ENCODE measurements at regions not wholly inside any gene's neighbourhood (a gene's known extent, or its start where the extent isn't known, plus 50 kb on each side); places are given as distances from the start of the nearest gene placed in this dataset.
"Not testable (repeated sequence)": the region's sequence is repeated elsewhere in the genome, so short reads cannot be mapped to it uniquely, and the experiment has no call there.

DNA sequence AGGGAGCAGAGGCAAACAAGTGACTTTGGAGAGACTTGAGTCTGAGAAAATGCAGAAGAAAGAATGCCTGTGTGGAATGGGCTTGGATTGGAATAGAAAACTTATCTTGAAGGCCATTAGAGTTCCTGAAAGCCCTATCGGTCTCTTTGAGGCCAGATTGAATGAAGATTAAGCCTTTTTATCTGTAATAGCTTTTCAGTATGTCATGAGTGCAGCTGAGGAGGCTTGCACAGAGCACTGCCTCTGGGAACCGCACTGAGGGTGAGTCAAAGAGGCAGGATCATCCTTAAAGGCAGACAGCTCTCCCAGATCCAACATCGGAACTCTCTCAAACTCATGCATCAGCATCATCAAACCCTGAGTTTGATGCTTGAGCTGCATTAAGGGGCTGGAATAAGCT lies 515.2 kb downstream of the NTRK3 start:
- Mint-ChIP-seq H3K4me3 (no peak overlapping the region), H3K27me3 (no peaks in the 10 kb centered on the region), H3K36me3 (no peaks in the 10 kb centered on the region), H3K4me1 (ENCODE audit: low read depth in 2 of 2) (no peaks in the 10 kb centered on the region), H3K9me3 (peaks cover 3% of the 10 kb centered on the region), H3K27ac (no peak overlapping the region)
- DNase-seq (ENCODE audit: low spot score) (no peak), ATAC-seq (no peak)

DNA sequence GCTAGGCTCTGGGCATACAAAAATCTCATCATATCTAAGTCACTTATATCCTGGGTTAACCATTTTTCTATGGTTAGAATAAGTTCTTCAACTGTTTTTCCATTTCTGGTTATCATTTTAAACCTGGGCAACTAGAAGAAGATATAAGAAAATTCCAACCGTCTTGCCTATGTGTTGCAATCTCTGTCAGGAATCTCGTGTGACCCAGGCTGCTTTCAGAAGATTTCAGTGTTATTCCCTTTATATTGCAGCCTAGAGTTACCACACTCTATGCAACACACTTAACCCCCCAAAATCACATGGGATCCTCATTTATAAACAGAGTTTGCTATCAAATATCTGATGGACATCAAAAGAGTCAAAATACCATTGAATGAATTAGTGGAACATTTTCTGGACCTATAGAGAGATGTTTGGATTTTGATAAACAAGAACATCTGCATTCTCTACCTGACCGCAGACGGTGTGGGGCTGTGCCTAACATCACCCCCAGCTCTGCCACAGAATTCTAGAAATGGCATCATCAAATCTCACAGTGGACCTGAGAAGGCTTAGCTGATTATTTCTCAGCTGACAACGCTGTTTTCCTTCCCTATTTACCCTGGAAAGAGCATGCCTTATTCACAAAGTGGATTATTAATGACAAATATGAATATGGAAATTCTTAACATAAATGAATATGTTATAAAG lies 515.7 kb downstream of the NTRK3 start:
- peaks cover 5% of the 10 kb centered on the region for H3K9me3 Mint-ChIP-seq
- H3K36me3 Mint-ChIP-seq: no peaks in the 10 kb centered on the region
- DNase-seq (ENCODE audit: low spot score) (no peak), ATAC-seq (no peak)
- H3K4me3 Mint-ChIP-seq: no peak overlapping the region
- H3K4me1 Mint-ChIP-seq (ENCODE audit: low read depth in 2 of 2): no peaks in the 10 kb centered on the region
- no peak overlapping the region for H3K27ac Mint-ChIP-seq
- no peaks in the 10 kb centered on the region for H3K27me3 Mint-ChIP-seq

DNA sequence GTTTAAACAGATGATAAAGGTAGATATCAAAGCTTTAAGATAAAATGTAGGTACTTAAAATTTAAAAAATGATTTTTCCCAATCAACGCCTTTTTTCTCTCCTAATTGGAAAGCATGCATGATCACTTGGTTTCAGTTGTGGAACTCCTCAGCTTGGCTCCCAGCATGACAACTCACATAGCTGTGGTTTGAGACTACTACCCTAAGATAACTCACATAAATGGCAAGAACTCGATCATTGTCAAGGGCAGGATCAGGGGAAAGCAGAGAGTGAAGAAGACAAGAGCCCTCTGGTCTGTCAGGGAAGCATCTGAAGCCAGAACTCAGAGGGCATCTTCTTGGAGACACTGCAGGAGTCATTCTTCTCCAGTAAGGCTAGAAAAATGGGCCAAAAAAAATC lies 516.7 kb downstream of the NTRK3 start:
- ATAC-seq: no peak
- H3K27me3 Mint-ChIP-seq: no peaks in the 10 kb centered on the region
- no peak overlapping the region for H3K4me3 Mint-ChIP-seq
- DNase-seq (ENCODE audit: low spot score): no peak
- peaks cover 5% of the 10 kb centered on the region for H3K9me3 Mint-ChIP-seq
- no peak overlapping the region for H3K27ac Mint-ChIP-seq
- no peaks in the 10 kb centered on the region for H3K36me3 Mint-ChIP-seq
- no peaks in the 10 kb centered on the region for H3K4me1 Mint-ChIP-seq (ENCODE audit: low read depth in 2 of 2)

DNA sequence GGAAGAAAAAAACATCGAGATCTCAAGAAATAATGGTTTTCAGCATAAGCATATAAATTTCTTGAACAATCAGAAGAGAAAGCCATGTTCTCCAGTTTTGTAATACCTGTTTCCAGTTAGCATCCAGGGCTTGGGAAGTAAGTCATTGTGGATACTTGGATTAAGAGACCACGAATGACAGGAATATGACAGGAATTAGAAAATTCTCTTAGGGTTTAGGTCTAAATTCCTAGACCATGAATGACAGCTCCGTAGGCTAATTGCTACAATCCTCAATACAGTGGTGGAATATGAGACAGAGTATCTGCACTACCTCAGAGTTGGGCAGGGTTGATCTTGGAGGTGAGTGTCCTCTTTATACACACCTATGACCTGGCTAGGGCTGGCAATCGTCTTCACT lies 517.5 kb downstream of the NTRK3 start:
- Mint-ChIP-seq H3K36me3 (no peaks in the 10 kb centered on the region), H3K4me3 (no peak overlapping the region), H3K4me1 (ENCODE audit: low read depth in 2 of 2) (no peaks in the 10 kb centered on the region), H3K9me3 (peaks cover 5% of the 10 kb centered on the region), H3K27me3 (peaks cover 0 to 2% of the 10 kb centered on the region in 2 donors), H3K27ac (no peak overlapping the region)
- no peak for DNase-seq (ENCODE audit: low spot score)
- no peak for ATAC-seq

DNA sequence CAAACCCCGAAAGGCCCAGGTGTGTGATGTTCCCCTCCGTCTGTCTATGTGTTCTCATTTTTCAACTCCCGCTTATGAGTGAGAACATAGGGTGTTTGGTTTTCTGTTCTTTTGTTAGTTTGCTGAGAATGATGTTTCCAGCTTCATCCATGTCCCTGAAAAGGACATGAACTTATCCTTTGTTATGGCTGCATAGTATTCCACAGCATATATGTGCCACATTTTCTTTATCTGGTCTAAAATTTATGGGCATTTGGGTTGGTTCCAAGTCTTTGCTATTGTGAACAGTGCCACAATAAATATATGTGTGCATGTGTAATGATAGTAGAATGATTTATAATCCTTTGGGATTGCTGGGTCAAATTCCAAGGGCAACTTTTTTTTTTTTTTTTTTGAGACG lies 519.1 kb downstream of the NTRK3 start:
- ATAC-seq; H3K9me3 Mint-ChIP-seq; H3K27ac Mint-ChIP-seq; H3K27me3 Mint-ChIP-seq; H3K4me1 Mint-ChIP-seq (ENCODE audit: low read depth in 2 of 2); H3K4me3 Mint-ChIP-seq; H3K36me3 Mint-ChIP-seq; DNase-seq (ENCODE audit: low spot score): not testable (repeated sequence)

DNA sequence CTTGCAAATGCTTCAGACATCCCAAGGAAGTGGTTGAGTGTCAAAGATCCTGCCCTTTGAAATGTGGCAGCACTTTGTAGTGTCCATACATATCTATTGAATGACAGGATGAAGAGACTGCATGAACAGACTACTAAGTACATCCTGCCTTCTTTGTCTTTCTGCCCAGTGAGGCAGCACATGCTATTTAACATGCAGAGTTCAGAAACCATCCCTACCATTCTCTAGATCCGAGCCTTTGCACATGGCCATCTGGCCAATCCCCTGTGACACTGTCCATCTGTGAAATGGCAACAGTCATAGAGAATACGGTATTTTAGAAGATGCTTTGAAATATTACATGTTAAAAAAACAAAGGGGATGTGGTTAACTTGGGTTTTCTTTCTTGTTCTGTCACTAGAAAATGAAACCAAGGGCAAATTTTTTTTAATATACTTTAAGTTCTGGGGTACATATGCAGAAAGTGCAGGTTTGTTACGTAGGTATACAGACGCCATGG lies 519.6 kb downstream of the NTRK3 start:
- peaks cover 0 to 7% of the 10 kb centered on the region in 2 donors for H3K27me3 Mint-ChIP-seq
- no peak for ATAC-seq
- H3K27ac Mint-ChIP-seq: no peak overlapping the region
- peaks cover 5% of the 10 kb centered on the region for H3K9me3 Mint-ChIP-seq
- no peaks in the 10 kb centered on the region for H3K4me1 Mint-ChIP-seq (ENCODE audit: low read depth in 2 of 2)
- H3K4me3 Mint-ChIP-seq: no peak overlapping the region
- DNase-seq (ENCODE audit: low spot score): no peak
- H3K36me3 Mint-ChIP-seq: no peaks in the 10 kb centered on the region

DNA sequence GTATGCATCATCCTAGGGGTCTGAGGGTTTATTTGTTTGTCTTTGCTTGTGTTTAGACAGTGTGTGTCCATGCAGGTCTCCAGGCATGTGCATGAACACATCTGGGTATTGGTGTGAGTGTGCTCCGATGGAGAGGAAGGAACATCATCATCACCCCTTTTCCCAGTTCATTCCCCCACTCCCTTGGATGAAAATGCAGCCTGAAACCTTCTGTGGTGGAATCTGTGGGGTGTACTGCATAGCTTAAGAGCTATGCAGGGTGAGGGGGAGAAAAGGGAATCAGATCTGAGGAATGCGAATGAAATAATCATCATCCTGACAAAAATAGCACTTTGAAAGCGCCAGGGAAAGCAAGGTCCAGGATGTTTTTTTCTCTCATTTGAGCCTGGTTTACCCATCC lies 520.1 kb downstream of the NTRK3 start:
- Mint-ChIP-seq H3K4me1 (ENCODE audit: low read depth in 2 of 2) (no peaks in the 10 kb centered on the region), H3K27ac (no peak overlapping the region), H3K4me3 (no peak overlapping the region), H3K36me3 (no peaks in the 10 kb centered on the region), H3K9me3 (peaks cover 5% of the 10 kb centered on the region), H3K27me3 (peaks cover 0 to 7% of the 10 kb centered on the region in 2 donors)
- no peak for DNase-seq (ENCODE audit: low spot score)
- no peak for ATAC-seq

DNA sequence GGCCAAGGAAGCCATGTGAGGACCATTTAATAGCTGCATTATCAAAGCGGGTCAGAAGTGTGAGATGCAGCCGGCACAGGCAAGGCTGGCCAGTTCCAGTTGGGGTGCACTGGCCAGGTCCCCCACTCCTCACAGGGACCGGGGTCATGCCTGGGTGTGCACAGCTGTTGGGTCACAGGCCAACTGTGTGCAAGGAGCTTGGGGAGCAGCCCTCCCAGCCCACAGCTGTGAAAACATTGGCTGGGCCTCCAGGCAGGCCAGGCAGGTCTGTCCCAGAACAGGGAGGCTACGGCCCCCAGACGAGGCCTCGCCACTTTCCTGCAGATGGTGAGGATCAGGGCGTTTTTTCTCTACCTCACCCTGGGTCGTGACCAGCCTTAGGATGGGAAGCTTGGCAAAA lies 521.0 kb downstream of the NTRK3 start:
- Mint-ChIP-seq H3K27me3 (peaks cover 0 to 7% of the 10 kb centered on the region in 2 donors), H3K9me3 (peaks cover 5% of the 10 kb centered on the region), H3K27ac (no peak overlapping the region), H3K4me1 (ENCODE audit: low read depth in 2 of 2) (no peaks in the 10 kb centered on the region), H3K36me3 (no peaks in the 10 kb centered on the region), H3K4me3 (no peak overlapping the region)
- DNase-seq (ENCODE audit: low spot score) (no peak), ATAC-seq (no peak)

DNA sequence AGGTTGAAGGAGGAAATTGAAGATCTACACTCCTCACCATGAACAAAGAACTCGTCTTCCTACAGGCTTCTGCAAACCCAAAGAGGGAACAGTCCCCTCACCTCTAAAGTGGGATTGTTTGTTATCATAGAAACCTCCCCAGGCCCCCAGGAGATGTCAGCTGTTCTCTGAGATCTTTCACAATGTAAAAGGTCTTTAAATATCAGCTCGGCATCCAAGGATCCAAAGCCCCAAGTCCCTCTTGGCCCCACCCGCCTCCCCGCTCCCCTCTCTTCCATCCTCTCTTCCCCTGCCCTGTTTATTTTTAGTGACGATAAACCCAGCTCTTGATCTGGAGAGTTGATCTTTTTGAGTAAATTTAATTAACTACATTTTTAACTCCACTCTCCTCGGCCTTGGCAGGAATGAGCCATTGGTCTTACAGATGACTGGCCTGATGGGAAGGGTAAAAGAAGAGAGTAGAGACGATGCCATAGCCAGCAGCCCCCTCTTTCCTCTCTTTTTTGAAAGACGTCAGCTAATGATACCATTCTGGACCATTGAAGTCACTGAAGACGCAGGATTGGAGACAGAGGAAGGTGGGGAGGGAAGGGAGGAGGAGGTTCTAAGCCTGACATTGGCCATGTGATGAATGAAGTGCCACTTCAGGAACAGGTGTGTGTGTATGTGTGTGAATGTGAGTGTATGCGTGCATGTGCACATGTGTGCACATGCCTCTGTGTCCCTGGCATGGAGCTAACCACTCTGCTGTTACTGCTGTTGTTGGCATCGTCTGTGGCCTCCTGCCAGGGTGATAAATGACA lies 521.8 kb downstream of the NTRK3 start:
- peaks cover 0 to 7% of the 10 kb centered on the region in 2 donors for H3K27me3 Mint-ChIP-seq
- no peaks in the 10 kb centered on the region for H3K4me1 Mint-ChIP-seq (ENCODE audit: low read depth in 2 of 2)
- peaks cover 5% of the 10 kb centered on the region for H3K9me3 Mint-ChIP-seq
- no peaks in the 10 kb centered on the region for H3K36me3 Mint-ChIP-seq
- DNase-seq (ENCODE audit: low spot score) (no peak), ATAC-seq (no peak)
- H3K4me3 Mint-ChIP-seq: no peak overlapping the region
- no peak overlapping the region for H3K27ac Mint-ChIP-seq

DNA sequence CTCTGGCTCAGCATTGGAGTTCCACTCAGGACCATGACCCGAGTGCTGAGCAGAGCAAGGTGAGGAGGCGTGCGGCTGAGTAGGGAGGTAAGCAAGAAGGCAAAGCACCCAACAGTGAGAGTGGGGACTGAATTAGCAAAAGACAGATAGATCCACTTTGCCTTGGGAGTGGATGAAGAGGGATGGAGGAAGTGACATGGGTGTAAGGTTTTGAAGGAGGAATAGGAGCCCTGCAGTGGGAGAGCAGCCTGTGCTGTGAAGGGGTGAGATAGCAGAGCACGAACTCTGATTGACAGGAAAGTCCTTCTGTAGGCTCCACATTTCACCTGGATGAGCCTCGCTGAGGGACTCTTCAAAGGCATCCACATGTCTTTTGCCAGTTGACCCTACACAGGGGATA lies 522.6 kb downstream of the NTRK3 start:
- no peaks in the 10 kb centered on the region for H3K36me3 Mint-ChIP-seq
- no peak overlapping the region for H3K4me3 Mint-ChIP-seq
- H3K27me3 Mint-ChIP-seq: peaks cover 0 to 7% of the 10 kb centered on the region in 2 donors
- H3K9me3 Mint-ChIP-seq: peaks cover 5% of the 10 kb centered on the region
- H3K27ac Mint-ChIP-seq: no peak overlapping the region
- no peak for ATAC-seq
- DNase-seq (ENCODE audit: low spot score): no peak
- H3K4me1 Mint-ChIP-seq (ENCODE audit: low read depth in 2 of 2): no peaks in the 10 kb centered on the region

DNA sequence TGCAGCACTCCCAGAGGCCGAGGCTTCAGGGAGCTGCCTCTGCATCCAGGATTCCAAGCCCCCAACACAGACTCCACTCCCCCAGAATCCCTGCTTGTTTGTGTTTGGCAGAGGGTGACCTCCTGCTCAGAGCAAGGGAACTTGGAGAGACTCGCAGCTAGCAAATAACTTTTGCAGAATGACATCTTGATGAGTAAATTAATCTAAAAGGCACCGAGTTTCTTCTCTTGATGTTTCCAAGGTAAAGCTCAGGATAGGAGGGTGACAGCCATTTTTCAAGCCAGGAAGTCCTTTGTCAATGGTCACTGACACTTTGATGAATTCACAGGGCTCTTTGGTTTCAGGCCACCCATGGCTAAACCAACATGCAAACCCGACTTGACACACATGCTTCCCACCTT lies 523.0 kb downstream of the NTRK3 start:
- Mint-ChIP-seq H3K27ac (no peak overlapping the region), H3K27me3 (peaks cover 0 to 7% of the 10 kb centered on the region in 2 donors), H3K4me3 (no peak overlapping the region), H3K4me1 (ENCODE audit: low read depth in 2 of 2) (no peaks in the 10 kb centered on the region), H3K36me3 (no peaks in the 10 kb centered on the region), H3K9me3 (peaks cover 5% of the 10 kb centered on the region)
- DNase-seq (ENCODE audit: low spot score) (no peak), ATAC-seq (no peak)

DNA sequence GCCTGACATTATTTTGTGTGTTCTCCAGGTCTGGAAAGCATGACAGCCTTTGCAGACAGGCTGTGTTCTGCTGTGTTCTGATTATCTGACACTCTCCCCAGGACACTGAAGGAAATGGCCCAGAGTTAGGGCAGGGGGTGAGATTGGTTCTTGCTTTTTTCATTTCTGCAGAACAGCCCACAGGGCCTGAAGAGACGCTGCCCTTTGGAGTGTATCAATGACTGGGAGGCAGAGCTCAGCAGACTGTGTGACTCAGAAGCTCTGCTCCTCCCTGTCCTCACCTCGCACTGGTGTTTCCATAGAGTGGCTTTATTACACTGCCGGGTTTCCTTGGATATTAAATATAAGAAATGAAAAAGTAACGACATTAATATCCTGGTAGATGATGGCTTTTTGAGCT lies 523.6 kb downstream of the NTRK3 start:
- peaks cover 0 to 7% of the 10 kb centered on the region in 2 donors for H3K27me3 Mint-ChIP-seq
- no peaks in the 10 kb centered on the region for H3K4me1 Mint-ChIP-seq (ENCODE audit: low read depth in 2 of 2)
- ATAC-seq (no peak), DNase-seq (ENCODE audit: low spot score) (no peak)
- no peaks in the 10 kb centered on the region for H3K36me3 Mint-ChIP-seq
- H3K27ac Mint-ChIP-seq: no peak overlapping the region
- H3K9me3 Mint-ChIP-seq: peaks cover 5% of the 10 kb centered on the region
- no peak overlapping the region for H3K4me3 Mint-ChIP-seq

DNA sequence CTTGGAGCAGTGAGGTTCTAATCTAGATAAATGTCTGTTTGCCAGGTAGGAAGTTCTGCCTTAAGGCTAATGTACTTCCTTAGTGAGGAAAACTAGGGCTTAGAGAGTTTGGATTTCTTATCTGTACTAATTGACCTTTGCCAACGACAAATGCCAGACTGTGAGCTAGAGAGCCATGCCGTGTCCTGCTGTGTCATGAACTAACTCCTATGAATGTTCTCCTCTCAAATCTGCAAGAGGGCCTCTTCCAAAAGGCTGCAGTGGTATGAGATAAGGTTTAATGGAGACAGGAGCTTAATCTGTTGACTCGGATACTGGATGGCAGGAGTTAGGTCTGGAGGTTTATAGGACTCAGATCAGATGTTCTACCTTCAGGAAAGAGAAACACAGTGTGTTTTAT lies 524.9 kb downstream of the NTRK3 start:
- no peak overlapping the region for H3K27ac Mint-ChIP-seq
- no peak overlapping the region for H3K4me3 Mint-ChIP-seq
- no peaks in the 10 kb centered on the region for H3K4me1 Mint-ChIP-seq (ENCODE audit: low read depth in 2 of 2)
- H3K27me3 Mint-ChIP-seq: peaks cover 0 to 7% of the 10 kb centered on the region in 2 donors
- peaks cover 3% of the 10 kb centered on the region for H3K9me3 Mint-ChIP-seq
- ATAC-seq (no peak), DNase-seq (ENCODE audit: low spot score) (no peak)
- H3K36me3 Mint-ChIP-seq: no peaks in the 10 kb centered on the region

DNA sequence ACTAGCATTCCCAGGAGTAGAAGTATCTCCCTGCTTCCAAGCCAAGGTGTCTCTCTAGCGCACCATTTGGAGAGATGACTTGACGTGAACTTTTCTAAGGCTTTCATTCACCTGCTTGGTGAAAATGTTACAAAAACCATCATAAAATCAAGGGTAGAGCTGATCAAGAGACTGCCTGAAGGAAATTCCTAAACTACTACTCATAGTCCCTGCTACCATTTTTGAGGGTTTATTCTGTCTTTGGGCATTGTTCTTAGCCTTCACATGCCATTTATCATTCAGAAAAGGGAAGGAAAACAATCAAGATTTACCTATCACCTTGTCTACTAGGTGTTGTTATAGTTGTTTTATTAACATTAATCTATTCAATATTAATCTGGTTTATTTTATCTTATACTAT lies 525.8 kb downstream of the NTRK3 start:
- Mint-ChIP-seq H3K9me3 (no peaks in the 10 kb centered on the region), H3K4me3 (no peak overlapping the region), H3K36me3 (no peaks in the 10 kb centered on the region), H3K4me1 (ENCODE audit: low read depth in 2 of 2) (no peaks in the 10 kb centered on the region), H3K27me3 (peaks cover 0 to 7% of the 10 kb centered on the region in 2 donors), H3K27ac (no peak overlapping the region)
- DNase-seq (ENCODE audit: low spot score) (no peak), ATAC-seq (no peak)

Data from natural killer cell treated with Interleukin-12 subunit alpha and Interleukin-12 subunit beta and Interleukin-15 and Interleukin-18, amount 100 ng/mL, for 72 hours (primary cell).